HG03025 (cell line): ENCODE measurements at regions not wholly inside any gene's neighbourhood (a gene's known extent, or its start where the extent isn't known, plus 50 kb on each side); places are given as distances from the start of the nearest gene placed in this dataset.

Experiments
- ATAC-seq: cut with Tn5 transposase; IDR thresholded peaks from one replicate; pipeline ENCODE4 v1.9.1; 2021; ENCODE audit warnings: mild to moderate bottlenecking, moderate library complexity; ENCODE audit not compliant: unreplicated experiment, low FRiP score

- no peak for ATAC-seq
Measured at GRCh38 chr13:99828123-99828522, 143.4 kb downstream of the ZIC5 start.

GRCh38 chr13:99827011-99827772, 144.4 kb downstream of the ZIC5 start:
- no peak for ATAC-seq

- ATAC-seq: no peak
Measured at GRCh38 chr13:99823961-99824360, 147.6 kb downstream of the ZIC5 start.

GRCh38 chr13:99822820-99823219, 148.7 kb downstream of the ZIC5 start:
- ATAC-seq: no peak

- no peak for ATAC-seq
Measured at GRCh38 chr13:99821741-99822140, 149.8 kb downstream of the ZIC5 start.

- ATAC-seq: no peak
Measured at GRCh38 chr13:99819967-99820366, 151.6 kb downstream of the ZIC5 start.

GRCh38 chr13:99816321-99816720, 155.2 kb downstream of the ZIC5 start:
- no peak for ATAC-seq

- ATAC-seq: no peak
Measured at GRCh38 chr13:99813336-99814095, 158.1 kb downstream of the ZIC5 start.

GRCh38 chr13:99812625-99813024, 158.9 kb downstream of the ZIC5 start:
- ATAC-seq: no peak

- ATAC-seq: no peak
Measured at GRCh38 chr13:99811067-99811700, 160.4 kb downstream of the ZIC5 start.

GRCh38 chr13:99809926-99810325, 161.6 kb downstream of the ZIC5 start:
- ATAC-seq: no peak

- ATAC-seq: no peak
Measured at GRCh38 chr13:99809496-99809895, 162.1 kb downstream of the ZIC5 start.

GRCh38 chr13:99808786-99809185, 162.8 kb downstream of the ZIC5 start:
- ATAC-seq: no peak

GRCh38 chr13:99806671-99807070, 164.9 kb downstream of the ZIC5 start:
- ATAC-seq: no peak

- no peak for ATAC-seq
Measured at GRCh38 chr13:99805361-99805760, 166.2 kb downstream of the ZIC5 start.

- no peak for ATAC-seq
Measured at GRCh38 chr13:99803141-99803540, 168.4 kb downstream of the ZIC5 start.

GRCh38 chr13:99802416-99802815, 169.2 kb downstream of the ZIC5 start:
- ATAC-seq: no peak

GRCh38 chr13:99800951-99801350, 170.6 kb downstream of the ZIC5 start:
- ATAC-seq: no peak

GRCh38 chr13:99800011-99800410, 171.6 kb downstream of the ZIC5 start:
- ATAC-seq: no peak

- no peak for ATAC-seq
Measured at GRCh38 chr13:99798756-99799155, 172.8 kb downstream of the ZIC5 start.

GRCh38 chr13:99797691-99798090, 173.9 kb downstream of the ZIC5 start:
- no peak for ATAC-seq
